Left lung (tissue), 4 donors: ENCODE measurements at regions not wholly inside any gene's neighbourhood (a gene's known extent, or its start where the extent isn't known, plus 50 kb on each side); places are given as distances from the start of the nearest gene placed in this dataset.

Source experiments
- ATAC-seq: fragments of 200-7000 bp; cut with Tn5 transposase; one replicate; pipeline ENCODE4 v1.9.1; 2020; ENCODE audit warnings: moderate library complexity
- DNase-seq, 4 donors: peaks; one replicate each; pipeline ENCODE4 v3.0.0-alpha.2; 2013 to 2020
- H3K27ac ChIP-seq, 2 donors: fragments of 200-600 bp; sonication (generic) in 1 of 2; one replicate each; pipeline versions ENCODE4 v1.5.0 to v1.8.0; 2020 to 2021
- H3K27me3 ChIP-seq, 2 donors: fragments of 200-600 bp; sonication (generic) in 1 of 2; one replicate each; pipeline versions ENCODE4 v1.5.0 to v1.8.0; 2020 to 2021
- H3K36me3 ChIP-seq, 2 donors: fragments of 200-600 bp; sonication (generic) in 1 of 2; one replicate each; pipeline versions ENCODE4 v1.5.0 to v1.8.0; 2020 to 2021
- H3K4me1 ChIP-seq, 2 donors: fragments of 200-600 bp; one replicate each; pipeline ENCODE4 v1.8.0; 2021
- H3K4me3 ChIP-seq, 2 donors: fragments of 200-600 bp; sonication (generic) in 1 of 2; one replicate each; pipeline versions ENCODE4 v1.5.0 to v1.8.0; 2020 to 2021; ENCODE audit warnings: mild to moderate bottlenecking in 1 of 2
- H3K9me3 ChIP-seq, 2 donors: fragments of 200-600 bp; sonication (generic) in 1 of 2; one replicate each; pipeline versions ENCODE4 v1.5.0 to v1.8.0; 2020 to 2021
- CTCF ChIP-seq, 2 donors: fragments of 200-600 bp; sonication (generic) in 1 of 2; IDR thresholded peaks; one replicate each; pipeline versions ENCODE4 v1.5.0 to v1.8.0; 2021; ENCODE audit warnings: antibody characterized with exemption in 2 of 2
- intact Hi-C, 2 donors: fragments of 100-400 bp; cut with DNase I; formaldehyde crosslinking; loops; one replicate each; pipeline versions ENCODE4 v1.11.2 to v1.14.2; 2022
- donor health status: DM: no; HTN: yes; CAD: no.
- donor health status: DM: no; HTN: no; CAD: no.

- Histone ChIP-seq H3K27ac (no peak overlapping the region), H3K36me3 (no peaks in the 10 kb centered on the region), H3K9me3 (no peaks in the 10 kb centered on the region), H3K27me3 (no peaks in the 10 kb centered on the region), H3K4me1 (no peaks in the 10 kb centered on the region), H3K4me3 (no peak overlapping the region)
- intact Hi-C loops = no loop called here
- no peak for DNase-seq
- TF ChIP-seq CTCF (IDR thresholded peaks at IDR 0.05) = no peak
- no peak for ATAC-seq
These were observed 418.9 kb upstream of the NRP1 start for GRCh38 chr10:33753389-33753788.

GRCh38 chr10:33749790-33750189, 415.3 kb upstream of the NRP1 start:
- DNase-seq (no peak), ATAC-seq (no peak)
- Histone ChIP-seq H3K9me3 (no peaks in the 10 kb centered on the region), H3K36me3 (no peaks in the 10 kb centered on the region), H3K27me3 (no peaks in the 10 kb centered on the region), H3K27ac (no peak overlapping the region), H3K4me3 (no peak overlapping the region), H3K4me1 (no peaks in the 10 kb centered on the region)
- intact Hi-C loops = no loop called here
- no peak for TF ChIP-seq CTCF (IDR thresholded peaks at IDR 0.05)

- no peaks in the 10 kb centered on the region for H3K36me3 ChIP-seq
- no peaks in the 10 kb centered on the region for H3K4me1 ChIP-seq
- DNase-seq (no peak), ATAC-seq (no peak)
- no peak for TF ChIP-seq CTCF (IDR thresholded peaks at IDR 0.05)
- intact Hi-C loops = no loop called here
- no peak overlapping the region for H3K27ac ChIP-seq
- no peak overlapping the region for H3K4me3 ChIP-seq
- no peaks in the 10 kb centered on the region for H3K9me3 ChIP-seq
- no peaks in the 10 kb centered on the region for H3K27me3 ChIP-seq
These were observed 414.7 kb upstream of the NRP1 start for GRCh38 chr10:33749067-33749735.

- intact Hi-C loops = no loop called here
- H3K27ac ChIP-seq = no peak overlapping the region
- no peaks in the 10 kb centered on the region for H3K4me1 ChIP-seq
- no peaks in the 10 kb centered on the region for H3K27me3 ChIP-seq
- ATAC-seq (no peak), DNase-seq (no peak)
- no peaks in the 10 kb centered on the region for H3K36me3 ChIP-seq
- no peaks in the 10 kb centered on the region for H3K9me3 ChIP-seq
- no peak for TF ChIP-seq CTCF (IDR thresholded peaks at IDR 0.05)
- H3K4me3 ChIP-seq = no peak overlapping the region
These were observed 412.4 kb upstream of the NRP1 start for GRCh38 chr10:33746836-33747268.

GRCh38 chr10:33746186-33746585, 411.7 kb upstream of the NRP1 start:
- peak in 1 of 4 donors; percentile 36 for DNase-seq
- H3K27me3 ChIP-seq = no peaks in the 10 kb centered on the region
- H3K4me1 ChIP-seq = no peaks in the 10 kb centered on the region
- intact Hi-C loops = no loop called here
- no peaks in the 10 kb centered on the region for H3K9me3 ChIP-seq
- no peak overlapping the region for H3K4me3 ChIP-seq
- no peak for ATAC-seq
- H3K36me3 ChIP-seq = no peaks in the 10 kb centered on the region
- no peak overlapping the region for H3K27ac ChIP-seq
- no peak for TF ChIP-seq CTCF (IDR thresholded peaks at IDR 0.05)
